Kidney epithelial cell (primary cell): ENCODE measurements at regions not wholly inside any gene's neighbourhood (a gene's known extent, or its start where the extent isn't known, plus 50 kb on each side); places are given as distances from the start of the nearest gene placed in this dataset.

Experiments used
- DNase-seq: peaks from one replicate; pipeline ENCODE4 v3.0.0-alpha.2; 2010; ENCODE audit warnings: low read depth
- H3K27me3 ChIP-seq: 2 replicates; pipeline ENCODE4 v1.6.0; 2011; ENCODE audit warnings: low read length; ENCODE audit not compliant: control insufficient read depth, insufficient read depth
- H3K36me3 ChIP-seq: 2 replicates; pipeline ENCODE4 v1.5.1; 2011; ENCODE audit warnings: low read length; ENCODE audit not compliant: control insufficient read depth, insufficient read depth
- H3K4me3 ChIP-seq: 2 replicates; pipeline ENCODE4 v1.5.1; 2011; ENCODE audit warnings: low read depth, mild to moderate bottlenecking, control low read depth, low read length
- CTCF ChIP-seq: IDR thresholded peaks from 2 replicates; pipeline ENCODE4 v1.5.1; 2011; ENCODE audit warnings: mild to moderate bottlenecking, moderate library complexity, low read length, control low read depth, inconsistent platforms; ENCODE audit not compliant: insufficient read depth, poor library complexity, severe bottlenecking

DNA sequence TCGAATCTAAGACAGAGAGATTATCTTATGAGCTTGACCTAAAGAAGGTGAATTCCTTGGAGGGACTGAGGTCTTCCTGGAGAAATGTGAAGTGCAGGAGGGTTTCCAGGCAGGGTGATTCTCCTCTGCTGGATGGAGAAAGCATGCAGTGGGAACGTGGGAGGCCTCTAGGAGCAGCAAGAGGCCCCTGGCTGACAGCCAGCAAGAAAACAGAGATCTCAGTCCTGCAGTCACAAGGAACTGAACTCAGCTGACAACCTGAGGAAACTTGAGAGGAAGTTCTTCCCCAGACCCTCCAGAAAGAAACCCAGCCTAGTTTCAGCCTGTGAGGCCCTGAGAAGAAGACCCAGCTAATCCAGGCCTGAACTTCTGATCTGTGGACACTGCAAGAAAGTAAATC is 345.9 kb downstream of the FAM72C start:
- no peak overlapping the region for H3K4me3 ChIP-seq
- H3K27me3 ChIP-seq: no peaks in the 10 kb centered on the region
- no peak for TF ChIP-seq CTCF
- no peak for DNase-seq
- no peaks in the 10 kb centered on the region for H3K36me3 ChIP-seq

DNA sequence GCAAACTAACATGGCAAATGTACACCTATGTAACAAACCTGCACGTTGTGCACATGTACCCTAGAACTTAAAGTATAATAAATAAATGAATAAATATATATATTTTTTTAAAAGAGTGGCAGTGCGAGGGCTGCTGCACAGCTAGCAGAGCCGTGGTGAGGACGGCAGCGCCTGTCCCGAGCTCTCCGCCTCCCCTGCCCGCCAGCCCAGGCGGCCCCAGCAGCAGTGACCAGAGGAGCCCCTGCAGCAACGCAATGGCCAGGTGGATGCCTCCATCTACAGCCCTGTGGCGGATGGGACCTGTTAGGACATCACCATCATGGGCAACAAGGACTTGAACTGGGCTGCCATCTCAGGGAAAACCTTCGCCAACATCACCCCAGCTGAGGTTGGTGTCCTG is 351.9 kb downstream of the FAM72C start:
- Histone ChIP-seq H3K36me3 (no peaks in the 10 kb centered on the region), H3K27me3 (no peaks in the 10 kb centered on the region), H3K4me3 (no peak overlapping the region)
- no peak for DNase-seq
- no peak for TF ChIP-seq CTCF

DNA sequence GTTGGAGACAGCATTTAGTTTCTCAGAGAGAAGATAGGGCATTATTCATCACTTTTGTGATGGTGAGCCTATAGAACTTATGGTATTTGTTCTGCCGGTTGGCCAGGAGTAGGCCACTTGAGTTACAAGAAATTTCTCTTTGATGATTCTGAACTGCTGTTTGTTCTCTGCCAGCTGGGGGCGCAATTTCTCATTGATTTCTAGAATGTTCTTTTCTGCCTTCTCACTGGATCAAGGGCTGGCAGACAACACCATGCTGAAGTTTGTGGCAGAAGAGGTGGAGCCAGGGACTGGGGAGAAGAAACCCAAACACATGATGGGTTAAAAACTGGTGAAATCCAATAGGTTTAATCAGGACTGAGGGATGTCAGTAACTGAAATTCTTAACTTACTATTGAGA is 360.6 kb downstream of the FAM72C start:
- no peak for TF ChIP-seq CTCF
- no peak for DNase-seq
- Histone ChIP-seq H3K27me3 (no peaks in the 10 kb centered on the region), H3K4me3 (no peak overlapping the region), H3K36me3 (no peaks in the 10 kb centered on the region)

- Histone ChIP-seq H3K36me3 (no peaks in the 10 kb centered on the region), H3K4me3 (no peak overlapping the region), H3K27me3 (no peaks in the 10 kb centered on the region)
- no peak for TF ChIP-seq CTCF
- no peak for DNase-seq
Observed at GRCh38 chr1:143610196-143610595, 361.6 kb downstream of the FAM72C start.

GRCh38 chr1:143604887-143605286 is 366.9 kb downstream of the FAM72C start:
- H3K4me3 ChIP-seq: no peak overlapping the region
- H3K36me3 ChIP-seq: no peaks in the 10 kb centered on the region
- no peak for TF ChIP-seq CTCF
- DNase-seq: no peak
- H3K27me3 ChIP-seq: no peaks in the 10 kb centered on the region

- Histone ChIP-seq H3K4me3 (no peak overlapping the region), H3K36me3 (no peaks in the 10 kb centered on the region), H3K27me3 (no peaks in the 10 kb centered on the region)
- no peak for TF ChIP-seq CTCF
- no peak for DNase-seq
Observed at GRCh38 chr1:143584508-143584907, 387.3 kb downstream of the FAM72C start.
